Right lobe of liver (tissue), 6 donors: ENCODE measurements at regions not wholly inside any gene's neighbourhood (a gene's known extent, or its start where the extent isn't known, plus 50 kb on each side); places are given as distances from the start of the nearest gene placed in this dataset.
A peak's percentile ranks its signal among the peaks of the same experiment; 100 is the strongest.

Source experiments
- ATAC-seq, 4 donors: fragments of 200-7000 bp; cut with Tn5 transposase; one replicate each; pipeline ENCODE4 v1.9.1; 2020; ENCODE audit warnings: mild to moderate bottlenecking in 4 of 4, moderate library complexity in 4 of 4
- DNase-seq, 3 donors: peaks; one replicate each; pipeline ENCODE4 v3.0.0-alpha.2; 2020
- H3K27ac ChIP-seq, 3 donors: fragments of 200-600 bp; one replicate each; pipeline ENCODE4 v1.8.0; 2022
- H3K27me3 ChIP-seq, 2 donors: fragments of 200-600 bp; one replicate each; pipeline ENCODE4 v1.8.0; 2022
- H3K36me3 ChIP-seq, 4 donors: fragments of 200-600 bp; sonication (generic) in 1 of 4; one replicate each; pipeline versions ENCODE4 v1.5.1 to v1.8.0; 2017 to 2022; ENCODE audit warnings: control low read depth in 1 of 4
- H3K4me1 ChIP-seq, 4 donors: fragments of 200-600 bp; sonication (generic) in 1 of 4; one replicate each; pipeline versions ENCODE4 v1.5.1 to v1.8.0; 2017 to 2022; ENCODE audit warnings: control low read depth in 1 of 4
- H3K4me3 ChIP-seq, 3 donors: fragments of 200-600 bp; one replicate each; pipeline ENCODE4 v1.8.0; 2022
- H3K9me3 ChIP-seq, 4 donors: fragments of 200-600 bp; sonication (generic) in 1 of 4; one replicate each; pipeline versions ENCODE4 v1.5.1 to v1.8.0; 2017 to 2022; ENCODE audit warnings: control low read depth in 1 of 4
- CTCF ChIP-seq, 4 donors: fragments of 200-600 bp in 3 of 4; fragments of 450-650 bp in 1 of 4; IDR thresholded peaks; one replicate each; pipeline versions ENCODE4 v1.5.1 to v1.8.0; 2016 to 2022; ENCODE audit warnings: antibody characterized with exemption in 4 of 4, mild to moderate bottlenecking in 2 of 4
- POLR2A ChIP-seq: fragments of 450-650 bp; IDR thresholded peaks from one replicate; pipeline ENCODE4 v1.6.1; 2017; ENCODE audit warnings: antibody characterized with exemption, mild to moderate bottlenecking
- WGBS: methylation state at CpG from one replicate; pipeline ENCODE4 v1.1.6; 2018; ENCODE audit warnings: low coverage, low lambda C conversion rate; ENCODE audit not compliant: insufficient coverage; ENCODE audit errors: missing lambda C conversion rate; 5-methylcytosine and 5-hydroxymethylcytosine counted together
- intact Hi-C, 2 donors: fragments of 100-400 bp; cut with DNase I; formaldehyde crosslinking; loops; one replicate each; pipeline versions ENCODE4 v1.11.2 to v1.14.1; 2022
- donor health status: DM: no; HTN: yes; CAD: no.
- donor health status: DM: no; HTN: no; CAD: no.
- donor health status: DM: no; HTN: no; CAD: no.
- donor health status: DM: no; HTN: yes; CAD: no.
- donor health status: DM: no; HTN: yes; CAD: no.

- no peak for DNase-seq
- H3K27me3 ChIP-seq = no peaks in the 10 kb centered on the region
- H3K4me3 ChIP-seq = no peak overlapping the region
- no peak overlapping the region for H3K27ac ChIP-seq
- intact Hi-C loops = no loop called here
- TF ChIP-seq POLR2A = no peak
- no peak for TF ChIP-seq CTCF (IDR thresholded peaks at IDR 0.05)
- ATAC-seq = no peak
- H3K9me3 ChIP-seq = no peaks in the 10 kb centered on the region
- H3K36me3 ChIP-seq = no peaks in the 10 kb centered on the region
- no peaks in the 10 kb centered on the region for H3K4me1 ChIP-seq
These were observed 59.3 kb upstream of the WT1 start for GRCh38 chr11:32494629-32495028.

- no peaks in the 10 kb centered on the region for H3K36me3 ChIP-seq
- H3K9me3 ChIP-seq = no peaks in the 10 kb centered on the region
- DNase-seq (no peak), ATAC-seq (no peak)
- no peaks in the 10 kb centered on the region for H3K27me3 ChIP-seq
- WGBS = 42% methylated on average over 3 of the region's 4 CpGs
- TF ChIP-seq CTCF (IDR thresholded peaks at IDR 0.05) = no peak
- no peak for TF ChIP-seq POLR2A
- no peak overlapping the region for H3K4me3 ChIP-seq
- no peaks in the 10 kb centered on the region for H3K4me1 ChIP-seq
- no peak overlapping the region for H3K27ac ChIP-seq
- intact Hi-C loops = no loop called here
These were observed 54.1 kb upstream of the WT1 start for GRCh38 chr11:32489464-32489863.

GRCh38 chr11:32487270-32487669 is 51.9 kb upstream of the WT1 start:
- no peaks in the 10 kb centered on the region for H3K36me3 ChIP-seq
- no peak overlapping the region for H3K4me3 ChIP-seq
- no peak overlapping the region for H3K27ac ChIP-seq
- no peaks in the 10 kb centered on the region for H3K4me1 ChIP-seq
- intact Hi-C loops = no loop called here
- no peak for TF ChIP-seq POLR2A
- TF ChIP-seq CTCF (IDR thresholded peaks at IDR 0.05) = no peak
- peak in 3 of 4 donors; percentile 26 to 59 (median 44) for ATAC-seq
- no peaks in the 10 kb centered on the region for H3K9me3 ChIP-seq
- DNase-seq = no peak
- H3K27me3 ChIP-seq = no peaks in the 10 kb centered on the region
- WGBS = 83% methylated on average over 2 of the region's 3 CpGs

- 41% methylated on average over 5 of the region's 5 CpGs for WGBS
- Histone ChIP-seq H3K27me3 (no peaks in the 10 kb centered on the region), H3K4me1 (no peaks in the 10 kb centered on the region), H3K4me3 (no peak overlapping the region), H3K9me3 (no peaks in the 10 kb centered on the region), H3K36me3 (no peaks in the 10 kb centered on the region), H3K27ac (no peak overlapping the region)
- no peak for TF ChIP-seq POLR2A
- no peak for TF ChIP-seq CTCF (IDR thresholded peaks at IDR 0.05)
- ATAC-seq = no peak
- DNase-seq = no peak
- intact Hi-C loops = no loop called here
These were observed 50.4 kb upstream of the WT1 start for GRCh38 chr11:32485733-32486132.
